IMR-90 (cell line): ENCODE measurements at regions not wholly inside any gene's neighbourhood (a gene's known extent, or its start where the extent isn't known, plus 50 kb on each side); places are given as distances from the start of the nearest gene placed in this dataset.

Experiments
- ATAC-seq: fragments of 200-7000 bp; cut with Tn5 transposase; 2 replicates; pipeline ENCODE4 v1.9.1; 2020; ENCODE audit warnings: low read depth, mild to moderate bottlenecking, moderate library complexity
- BruUV-seq: library from RNA; stranded (reverse); fragments of 400-500 nt; replicated peaks from 2 replicates; lab custom pipeline; 2021; lab: Mats Ljungman, UMichigan
- CTCF ChIA-PET: fragments of 300-600 bp; formaldehyde crosslinking; extraction: SDS; loops from one replicate; lab custom pipeline; 2021; ENCODE audit warnings: antibody characterized with exemption; lab: Yijun Ruan, JAX
- POLR2A ChIA-PET: fragments of 300-600 bp; sonication (Branson Sonifier 250); formaldehyde crosslinking; loops from one replicate; lab custom pipeline; 2022; ENCODE audit warnings: antibody characterized with exemption; ENCODE audit not compliant: unreplicated experiment; lab: Charles Lee
- DNase-seq: peaks from one replicate; pipeline ENCODE4 v3.0.0; 2013
- H2AFZ ChIP-seq: replicated peaks from 2 replicates; pipeline ENCODE3; 2013; ENCODE audit warnings: low read length, mild to moderate bottlenecking; ENCODE audit not compliant: poor library complexity
- H2AK5ac ChIP-seq: 2 replicates; pipeline ENCODE4 v1.6.1; 2013; ENCODE audit warnings: low read depth, low read length, inconsistent platforms
- H2AK9ac ChIP-seq: replicated peaks from 2 replicates; pipeline ENCODE3; 2013; ENCODE audit warnings: mild to moderate bottlenecking, low read depth, low read length, moderate library complexity; ENCODE audit not compliant: poor library complexity
- H2BK120ac ChIP-seq: 2 replicates; pipeline ENCODE4 v1.6.1; 2013; ENCODE audit warnings: low read depth, low read length, inconsistent platforms
- H2BK15ac ChIP-seq: 3 replicates; pipeline ENCODE4 v1.6.1; 2013; ENCODE audit warnings: low read depth, low read length, inconsistent platforms
- H2BK20ac ChIP-seq: 2 replicates; pipeline ENCODE4 v1.6.1; 2013; ENCODE audit warnings: low read depth, mild to moderate bottlenecking, inconsistent platforms, low read length, moderate library complexity
- H2BK5ac ChIP-seq: 2 replicates; pipeline ENCODE4 v1.6.1; 2013; ENCODE audit warnings: mild to moderate bottlenecking, low read depth, low read length, inconsistent platforms; ENCODE audit not compliant: poor library complexity, severe bottlenecking
- H3K14ac ChIP-seq: replicated peaks from 2 replicates; pipeline ENCODE4 v1.6.1; 2013; ENCODE audit warnings: low read depth, low read length, inconsistent platforms
- H3K18ac ChIP-seq: 2 replicates; pipeline ENCODE4 v1.6.1; 2013; ENCODE audit warnings: low read depth, low read length, control low read depth
- H3K23ac ChIP-seq: 2 replicates; pipeline ENCODE4 v1.6.1; 2013; ENCODE audit warnings: low read depth, low read length, inconsistent platforms
- H3K27ac ChIP-seq: 2 replicates; pipeline ENCODE4 v1.5.1; 2013; ENCODE audit warnings: mild to moderate bottlenecking, control low read depth, low read length; ENCODE audit not compliant: insufficient read depth
- H3K27me3 ChIP-seq: 2 replicates; pipeline ENCODE4 v1.6.1; 2013; ENCODE audit warnings: low read length; ENCODE audit not compliant: control insufficient read depth, insufficient read depth
- H3K36me3 ChIP-seq: 2 replicates; pipeline ENCODE4 v1.6.1; 2013; ENCODE audit warnings: low read length, mixed read lengths; ENCODE audit not compliant: control insufficient read depth, insufficient read depth
- H3K4ac ChIP-seq: 2 replicates; pipeline ENCODE4 v1.6.1; 2013; ENCODE audit warnings: low read depth, low read length, inconsistent platforms
- H3K4me1 ChIP-seq: 2 replicates; pipeline ENCODE4 v1.6.1; 2013; ENCODE audit warnings: low read length, mixed read lengths; ENCODE audit not compliant: control insufficient read depth, insufficient read depth
- H3K4me2 ChIP-seq: 2 replicates; pipeline ENCODE4 v1.6.1; 2013; ENCODE audit warnings: low read depth, mild to moderate bottlenecking, control low read depth, low read length, moderate library complexity
- H3K4me3 ChIP-seq: 2 replicates; pipeline ENCODE4 v1.5.1; 2013; ENCODE audit warnings: low read depth, mild to moderate bottlenecking, control low read depth, low read length, moderate library complexity; ENCODE audit not compliant: insufficient read depth
- H3K56ac ChIP-seq: 2 replicates; pipeline ENCODE4 v1.6.1; 2013; ENCODE audit warnings: low read length, inconsistent platforms; ENCODE audit not compliant: insufficient read depth; ENCODE audit errors: extremely low read depth
- H3K79me1 ChIP-seq, 2 experiments: 2 replicates each; pipeline ENCODE4 v1.6.1; 2013; ENCODE audit warnings: low read length in 2 of 2, inconsistent platforms in 1 of 2, low read depth in 1 of 2
- H3K9ac ChIP-seq: 2 replicates; pipeline ENCODE4 v1.6.1; 2013; ENCODE audit warnings: low read depth, low read length, control low read depth
- H3K9me1 ChIP-seq: 2 replicates; pipeline ENCODE4 v1.6.1; 2013; ENCODE audit warnings: low read length, inconsistent platforms; ENCODE audit not compliant: insufficient read depth
- H3K9me3 ChIP-seq: 2 replicates; pipeline ENCODE4 v1.6.1; 2013; ENCODE audit warnings: low read length; ENCODE audit not compliant: control insufficient read depth, insufficient read depth
- H4K20me1 ChIP-seq: 2 replicates; pipeline ENCODE4 v1.6.1; 2013; ENCODE audit warnings: low read length, inconsistent platforms; ENCODE audit not compliant: insufficient read depth
- H4K5ac ChIP-seq: 2 replicates; pipeline ENCODE4 v1.6.1; 2013; ENCODE audit warnings: mild to moderate bottlenecking, low read depth, low read length, control low read depth
- H4K8ac ChIP-seq, 2 experiments: 2 replicates each; pipeline ENCODE4 v1.6.1; 2013; ENCODE audit warnings: low read depth in 2 of 2, low read length in 2 of 2, control low read depth in 1 of 2, inconsistent platforms in 1 of 2
- H4K91ac ChIP-seq: 2 replicates; pipeline ENCODE4 v1.6.1; 2013; ENCODE audit warnings: low read depth, low read length, inconsistent platforms; ENCODE audit not compliant: insufficient read depth
- RAD21 ChIP-seq: IDR thresholded peaks from 2 replicates; pipeline ENCODE4 v1.6.1; 2012; ENCODE audit warnings: low read length, improper control_type of control experiment
- RFX5 ChIP-seq: IDR thresholded peaks from 2 replicates; pipeline ENCODE4 v1.8.0; 2012; ENCODE audit warnings: low read depth, mild to moderate bottlenecking, low read length, moderate library complexity
- WGBS, 2 experiments: methylation state at CpG; one replicate each; pipeline versions ENCODE4 v1.1.5 to v1.1.7; 2013; ENCODE audit warnings: missing lambda C conversion rate in 2 of 2; ENCODE audit not compliant: insufficient read length in 1 of 2; ENCODE audit errors: extremely low coverage in 2 of 2; 5-methylcytosine and 5-hydroxymethylcytosine counted together
- dilution Hi-C: fragments of 300-500 bp; cut with HindIII; formaldehyde crosslinking; loops from one replicate; pipeline ENCODE4 v1.14.3; 2018; ENCODE audit warnings: low sequenced_read_pairs; ENCODE audit not compliant: unreplicated experiment
- in situ Hi-C: fragments of 300-500 bp; cut with MboI; formaldehyde crosslinking; loops from 3 replicates; pipeline ENCODE4 v1.14.3; 2019; ENCODE audit warnings: low sequenced_read_pairs, inconsistent platforms, mixed read lengths
- intact Hi-C: fragments of 100-400 bp; cut with micrococcal nuclease; formaldehyde crosslinking; loops from 2 replicates; pipeline ENCODE4 v1.10.0; 2022
- TF ChIP-seq, protein P1 (sequence below): conservative IDR thresholded peaks from 2 replicates; pipeline ENCODE4 v1.5.1; 2012; ENCODE audit warnings: mild to moderate bottlenecking, low read depth, low read length, improper control_type of control experiment

- TF ChIP-seq, protein P1, sequence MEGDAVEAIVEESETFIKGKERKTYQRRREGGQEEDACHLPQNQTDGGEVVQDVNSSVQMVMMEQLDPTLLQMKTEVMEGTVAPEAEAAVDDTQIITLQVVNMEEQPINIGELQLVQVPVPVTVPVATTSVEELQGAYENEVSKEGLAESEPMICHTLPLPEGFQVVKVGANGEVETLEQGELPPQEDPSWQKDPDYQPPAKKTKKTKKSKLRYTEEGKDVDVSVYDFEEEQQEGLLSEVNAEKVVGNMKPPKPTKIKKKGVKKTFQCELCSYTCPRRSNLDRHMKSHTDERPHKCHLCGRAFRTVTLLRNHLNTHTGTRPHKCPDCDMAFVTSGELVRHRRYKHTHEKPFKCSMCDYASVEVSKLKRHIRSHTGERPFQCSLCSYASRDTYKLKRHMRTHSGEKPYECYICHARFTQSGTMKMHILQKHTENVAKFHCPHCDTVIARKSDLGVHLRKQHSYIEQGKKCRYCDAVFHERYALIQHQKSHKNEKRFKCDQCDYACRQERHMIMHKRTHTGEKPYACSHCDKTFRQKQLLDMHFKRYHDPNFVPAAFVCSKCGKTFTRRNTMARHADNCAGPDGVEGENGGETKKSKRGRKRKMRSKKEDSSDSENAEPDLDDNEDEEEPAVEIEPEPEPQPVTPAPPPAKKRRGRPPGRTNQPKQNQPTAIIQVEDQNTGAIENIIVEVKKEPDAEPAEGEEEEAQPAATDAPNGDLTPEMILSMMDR, result no peak
These were observed 74.6 kb downstream of the CAMK2N1 start (continued) for GRCh38 chr1:20411196-20411980.

GRCh38 chr1:20410503-20410902, 75.5 kb downstream of the CAMK2N1 start:
- H3K14ac ChIP-seq, result 0 out of 2 replicates have a peak overlapping the region, but pooled peaks have one; percentile 60
- peaks cover 15% of the 10 kb centered on the region for H3K4me1 ChIP-seq
- H2AK5ac ChIP-seq, result peak overlapping the region; percentile 80; the same call in 1 of the 2 replicates
- H3K4me3 ChIP-seq, result no peak overlapping the region
- no peak overlapping the region for H3K56ac ChIP-seq
- BruUV-seq, result no TSS peak
- peak overlapping the region in 1 of 2 experiments; percentile 29; a peak in 1 of 4 replicates for H4K8ac ChIP-seq
- H3K79me1 ChIP-seq, result no peaks in the 10 kb centered on the region
- H3K18ac ChIP-seq, result peak overlapping the region; percentile 1; the same call in 1 of the 2 replicates
- no peaks in the 10 kb centered on the region; the same call in 1 of the 2 replicates for H3K27me3 ChIP-seq
- H3K9ac ChIP-seq, result no peak overlapping the region
- POLR2A ChIA-PET, result no interaction called here
- H2BK5ac ChIP-seq, result no peak overlapping the region
- H3K27ac ChIP-seq, result no peak overlapping the region
- 0 out of 2 replicates have a peak, but pooled peaks cover 8% of the 10 kb centered on the region for H3K9me1 ChIP-seq
- H2BK20ac ChIP-seq, result peak overlapping the region; percentile 36
- peak overlapping the region; percentile 30 for H2BK120ac ChIP-seq
- H4K5ac ChIP-seq, result no peak overlapping the region
- no peak overlapping the region for H2AFZ ChIP-seq
- H4K20me1 ChIP-seq, result no peaks in the 10 kb centered on the region
- peak; percentile 35 for DNase-seq
- in situ Hi-C loops (no loop called here), dilution Hi-C loops (no loop called here), intact Hi-C loops (no loop called here)
- TF ChIP-seq RFX5, result 0 out of 2 replicates have a peak, but pooled peaks have one; percentile 6
- no peak for TF ChIP-seq RAD21
- peak overlapping the region; percentile 87; the same call in 1 of the 3 replicates for H2BK15ac ChIP-seq
- 100% methylated on average over 1 of the region's 1 CpG; no CpG with 5 or more reads in 1 of the 2 experiments for WGBS, 2 experiments
- peak overlapping the region; percentile 35 for H4K91ac ChIP-seq
- H3K23ac ChIP-seq, result no peak overlapping the region
- no peak for ATAC-seq
- peak overlapping the region; percentile 53 for H2AK9ac ChIP-seq
- 0 out of 2 replicates have a peak overlapping the region, but pooled peaks have one; percentile 4 for H3K4ac ChIP-seq
- no peaks in the 10 kb centered on the region for H3K9me3 ChIP-seq
- CTCF ChIA-PET, result interaction anchor here (1.3 kb wide), 1 partner anchor 85 kb away, joined by 4 read pairs; no protein-coding TSS in a partner anchor
- no peaks in the 10 kb centered on the region for H3K36me3 ChIP-seq
- H3K4me2 ChIP-seq, result no peak overlapping the region
